ENCODE measurements at regions not wholly inside any gene's neighbourhood (a gene's known extent, or its start where the extent isn't known, plus 50 kb on each side); places are given as distances from the start of the nearest gene placed in this dataset.

- TF ChIP-seq POLR2A (IDR thresholded peaks at IDR 0.05; ENCODE audit: low read length), result no peak
- no peak for TF ChIP-seq GATA1 (IDR thresholded peaks at IDR 0.05; ENCODE audit: low read depth, low read length)
Observed at GRCh38 chr3:30193625-30194044, 412.8 kb upstream of the TGFBR2 start.
